Testis (tissue), 2 donors: ENCODE measurements at regions not wholly inside any gene's neighbourhood (a gene's known extent, or its start where the extent isn't known, plus 50 kb on each side); places are given as distances from the start of the nearest gene placed in this dataset.

ENCODE experiments used
- DNase-seq: peaks from one replicate; pipeline ENCODE4 v3.0.0-alpha.2; 2019
- H3K27ac ChIP-seq, 2 donors: fragments of 200-600 bp; sonication (generic); one replicate each; pipeline ENCODE4 v1.5.1; 2019
- H3K27me3 ChIP-seq: fragments of 200-600 bp; sonication (generic); one replicate; pipeline ENCODE4 v1.5.1; 2019
- H3K36me3 ChIP-seq: fragments of 200-600 bp; sonication (generic); one replicate; pipeline ENCODE4 v1.5.1; 2017; ENCODE audit warnings: low read depth; ENCODE audit errors: missing control alignments
- H3K4me1 ChIP-seq: fragments of 200-600 bp; sonication (generic); one replicate; pipeline ENCODE4 v1.5.1; 2019
- H3K4me3 ChIP-seq, 2 donors: fragments of 200-600 bp; sonication (generic); one replicate each; pipeline ENCODE4 v1.5.1; 2017 to 2019
- H3K9me3 ChIP-seq: fragments of 200-600 bp; sonication (generic); one replicate; pipeline ENCODE4 v1.5.1; 2017
- POLR2A ChIP-seq: fragments of 450-650 bp; IDR thresholded peaks from one replicate; pipeline ENCODE4 v1.6.1; 2017; ENCODE audit warnings: antibody characterized with exemption, mild to moderate bottlenecking, moderate library complexity
- WGBS, 2 donors: methylation state at CpG; one replicate each; pipeline ENCODE4 v1.1.5; 2018; 5-methylcytosine and 5-hydroxymethylcytosine counted together
- intact Hi-C: fragments of 100-400 bp; cut with DNase I; formaldehyde crosslinking; loops from one replicate; pipeline ENCODE4 v1.15.1; 2023; ENCODE audit warnings: low total_unique reads
- TF ChIP-seq, protein P1 (sequence below), 3 experiments: fragments of 450-650 bp in 2 of 3; fragments of 200-600 bp in 1 of 3; sonication (generic) in 1 of 3; IDR thresholded peaks; one replicate each; pipeline ENCODE4 v1.5.1; 2016 to 2019; ENCODE audit warnings: antibody characterized with exemption in 3 of 3, mild to moderate bottlenecking in 2 of 3, moderate library complexity in 1 of 3

GRCh38 chr6:2441601-2442475, 196.4 kb upstream of the GMDS start:
- Histone ChIP-seq H3K9me3 (no peaks in the 10 kb centered on the region), H3K4me1 (no peaks in the 10 kb centered on the region), H3K36me3 (no peaks in the 10 kb centered on the region), H3K27me3 (no peaks in the 10 kb centered on the region), H3K27ac (no peak overlapping the region), H3K4me3 (no peak overlapping the region)
- TF ChIP-seq, protein P1, sequence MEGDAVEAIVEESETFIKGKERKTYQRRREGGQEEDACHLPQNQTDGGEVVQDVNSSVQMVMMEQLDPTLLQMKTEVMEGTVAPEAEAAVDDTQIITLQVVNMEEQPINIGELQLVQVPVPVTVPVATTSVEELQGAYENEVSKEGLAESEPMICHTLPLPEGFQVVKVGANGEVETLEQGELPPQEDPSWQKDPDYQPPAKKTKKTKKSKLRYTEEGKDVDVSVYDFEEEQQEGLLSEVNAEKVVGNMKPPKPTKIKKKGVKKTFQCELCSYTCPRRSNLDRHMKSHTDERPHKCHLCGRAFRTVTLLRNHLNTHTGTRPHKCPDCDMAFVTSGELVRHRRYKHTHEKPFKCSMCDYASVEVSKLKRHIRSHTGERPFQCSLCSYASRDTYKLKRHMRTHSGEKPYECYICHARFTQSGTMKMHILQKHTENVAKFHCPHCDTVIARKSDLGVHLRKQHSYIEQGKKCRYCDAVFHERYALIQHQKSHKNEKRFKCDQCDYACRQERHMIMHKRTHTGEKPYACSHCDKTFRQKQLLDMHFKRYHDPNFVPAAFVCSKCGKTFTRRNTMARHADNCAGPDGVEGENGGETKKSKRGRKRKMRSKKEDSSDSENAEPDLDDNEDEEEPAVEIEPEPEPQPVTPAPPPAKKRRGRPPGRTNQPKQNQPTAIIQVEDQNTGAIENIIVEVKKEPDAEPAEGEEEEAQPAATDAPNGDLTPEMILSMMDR (IDR thresholded peaks at IDR 0.05) = no peak
- no peak for TF ChIP-seq POLR2A
- DNase-seq = no peak
- WGBS, 2 donors = 77% methylated on average over 5 of the region's 5 CpGs
- intact Hi-C loops = no loop called here

- TF ChIP-seq, protein P1 (IDR thresholded peaks at IDR 0.05) = no peak
- TF ChIP-seq POLR2A = no peak
- no peak overlapping the region for H3K4me3 ChIP-seq
- no peaks in the 10 kb centered on the region for H3K27me3 ChIP-seq
- H3K27ac ChIP-seq = no peak overlapping the region
- intact Hi-C loops = no loop called here
- H3K36me3 ChIP-seq = no peaks in the 10 kb centered on the region
- DNase-seq = no peak
- H3K9me3 ChIP-seq = no peaks in the 10 kb centered on the region
- H3K4me1 ChIP-seq = no peaks in the 10 kb centered on the region
Observed at GRCh38 chr6:2440516-2440915, 195.1 kb upstream of the GMDS start.

DNA sequence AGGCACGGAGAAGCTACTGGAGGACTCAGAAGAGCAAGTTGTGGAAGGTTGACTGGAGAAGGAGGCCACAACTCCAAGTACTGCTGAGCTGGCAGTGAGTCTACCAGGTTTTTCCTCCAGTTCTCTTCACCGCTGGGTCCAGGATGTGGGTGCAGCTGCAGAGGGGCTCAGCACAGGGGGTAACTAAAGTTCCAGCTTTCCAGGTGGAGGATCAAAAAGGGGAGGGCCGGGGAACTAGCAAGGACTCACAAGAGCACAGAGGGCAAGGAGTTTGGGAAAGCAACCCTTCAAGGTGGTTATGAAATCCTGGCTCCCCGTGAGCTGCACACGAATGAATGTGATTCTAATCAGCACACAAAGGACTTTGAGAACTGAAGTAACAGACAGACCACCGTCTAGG, 194.2 kb upstream of the GMDS start:
- Histone ChIP-seq H3K36me3 (no peaks in the 10 kb centered on the region), H3K4me3 (no peak overlapping the region), H3K9me3 (no peaks in the 10 kb centered on the region), H3K27ac (no peak overlapping the region), H3K4me1 (no peaks in the 10 kb centered on the region), H3K27me3 (no peaks in the 10 kb centered on the region)
- WGBS, 2 donors = 86 to 91% methylated on average over 6 of the region's 6 CpGs
- no peak for DNase-seq
- intact Hi-C loops = no loop called here
- no peak for TF ChIP-seq POLR2A
- TF ChIP-seq, protein P1 (IDR thresholded peaks at IDR 0.05) = no peak

- Histone ChIP-seq H3K4me1 (no peaks in the 10 kb centered on the region), H3K27me3 (no peaks in the 10 kb centered on the region), H3K27ac (no peak overlapping the region), H3K4me3 (no peak overlapping the region), H3K36me3 (no peaks in the 10 kb centered on the region), H3K9me3 (no peaks in the 10 kb centered on the region)
- no peak for DNase-seq
- WGBS, 2 donors = 92 to 94% methylated on average over 2 of the region's 2 CpGs
- TF ChIP-seq, protein P1 (IDR thresholded peaks at IDR 0.05) = no peak
- TF ChIP-seq POLR2A = no peak
- intact Hi-C loops = no loop called here
Observed at GRCh38 chr6:2439082-2439481, 193.7 kb upstream of the GMDS start.
